OCI-LY1 (cell line): ENCODE measurements at regions not wholly inside any gene's neighbourhood (a gene's known extent, or its start where the extent isn't known, plus 50 kb on each side); places are given as distances from the start of the nearest gene placed in this dataset.

ENCODE experiments used
- EZH2 ChIP-seq: fragments of 200-600 bp; sonication (generic), shearing (Covaris generic); IDR thresholded peaks from 2 replicates; pipeline ENCODE4 v1.8.0; 2017; ENCODE audit warnings: borderline replicate concordance, mixed run types, mild to moderate bottlenecking, antibody characterized with exemption, low read length, moderate library complexity, mixed read lengths
- TF ChIP-seq, protein P1 (sequence below): fragments of 200-600 bp; sonication (generic), shearing (Covaris generic); IDR thresholded peaks from 2 replicates; pipeline ENCODE4 v1.5.1; 2017; ENCODE audit warnings: mild to moderate bottlenecking, antibody characterized with exemption, low read length, moderate library complexity, mixed read lengths

DNA sequence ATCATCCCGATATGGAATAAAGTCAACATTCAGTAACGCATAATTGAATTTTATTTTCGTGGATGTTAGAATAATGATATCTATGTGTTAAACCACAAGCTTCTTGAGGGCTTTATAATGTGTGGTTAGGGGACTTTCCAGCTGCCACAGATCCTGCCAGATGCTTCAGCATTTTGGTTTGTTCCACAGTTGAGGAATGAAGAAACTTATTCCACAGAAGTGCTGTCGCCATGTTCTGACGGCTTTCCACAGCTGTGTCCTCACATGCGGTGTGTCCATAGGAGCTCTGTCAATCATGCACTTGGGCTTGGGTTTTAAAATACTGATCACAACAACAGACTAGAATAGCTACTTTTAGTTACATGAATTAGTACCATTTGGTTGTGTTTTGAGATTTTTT lies 411.9 kb downstream of the TRIML1 start:
- TF ChIP-seq, protein P1, sequence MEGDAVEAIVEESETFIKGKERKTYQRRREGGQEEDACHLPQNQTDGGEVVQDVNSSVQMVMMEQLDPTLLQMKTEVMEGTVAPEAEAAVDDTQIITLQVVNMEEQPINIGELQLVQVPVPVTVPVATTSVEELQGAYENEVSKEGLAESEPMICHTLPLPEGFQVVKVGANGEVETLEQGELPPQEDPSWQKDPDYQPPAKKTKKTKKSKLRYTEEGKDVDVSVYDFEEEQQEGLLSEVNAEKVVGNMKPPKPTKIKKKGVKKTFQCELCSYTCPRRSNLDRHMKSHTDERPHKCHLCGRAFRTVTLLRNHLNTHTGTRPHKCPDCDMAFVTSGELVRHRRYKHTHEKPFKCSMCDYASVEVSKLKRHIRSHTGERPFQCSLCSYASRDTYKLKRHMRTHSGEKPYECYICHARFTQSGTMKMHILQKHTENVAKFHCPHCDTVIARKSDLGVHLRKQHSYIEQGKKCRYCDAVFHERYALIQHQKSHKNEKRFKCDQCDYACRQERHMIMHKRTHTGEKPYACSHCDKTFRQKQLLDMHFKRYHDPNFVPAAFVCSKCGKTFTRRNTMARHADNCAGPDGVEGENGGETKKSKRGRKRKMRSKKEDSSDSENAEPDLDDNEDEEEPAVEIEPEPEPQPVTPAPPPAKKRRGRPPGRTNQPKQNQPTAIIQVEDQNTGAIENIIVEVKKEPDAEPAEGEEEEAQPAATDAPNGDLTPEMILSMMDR: no peak
- TF ChIP-seq EZH2: no peak
